OCI-LY7 (cell line): ENCODE measurements at regions not wholly inside any gene's neighbourhood (a gene's known extent, or its start where the extent isn't known, plus 50 kb on each side); places are given as distances from the start of the nearest gene placed in this dataset.

Experiments
- BruUV-seq: library from RNA; stranded (reverse); fragments of 400-500 nt; replicated peaks from 2 replicates; lab custom pipeline; 2021; lab: Mats Ljungman, UMichigan
- CTCF ChIA-PET: fragments of 300-600 bp; sonication (Branson Sonifier 250); formaldehyde crosslinking; loops from one replicate; lab custom pipeline; 2022; ENCODE audit warnings: antibody characterized with exemption; ENCODE audit not compliant: unreplicated experiment; lab: Charles Lee
- POLR2A ChIA-PET: fragments of 300-600 bp; sonication (Branson Sonifier 250); formaldehyde crosslinking; loops from one replicate; lab custom pipeline; 2022; ENCODE audit warnings: antibody characterized with exemption; lab: Charles Lee
- DNase-seq: peaks from one replicate; pipeline ENCODE4 v3.0.0-alpha.2; 2015; ENCODE audit warnings: low spot score
- H2AFZ ChIP-seq: fragments of 200-600 bp; sonication (generic), shearing (Covaris generic); 2 replicates; pipeline ENCODE4 v1.6.1; 2014; ENCODE audit warnings: mild to moderate bottlenecking, antibody characterized with exemption, low read length, moderate library complexity
- H3K27ac ChIP-seq: fragments of 200-600 bp; sonication (generic); 2 replicates; pipeline ENCODE4 v1.5.1; 2014; ENCODE audit warnings: mixed run types, low read depth, mild to moderate bottlenecking, moderate library complexity, low read length, inconsistent platforms; ENCODE audit not compliant: poor library complexity, severe bottlenecking
- H3K36me3 ChIP-seq: fragments of 200-600 bp; sonication (generic); 2 replicates; pipeline ENCODE4 v1.6.1; 2014; ENCODE audit warnings: mild to moderate bottlenecking, antibody characterized with exemption, low read length, moderate library complexity, mixed read lengths; ENCODE audit not compliant: insufficient read depth
- H3K4me1 ChIP-seq: fragments of 200-600 bp; sonication (generic); 2 replicates; pipeline ENCODE4 v1.5.1; 2014; ENCODE audit warnings: mild to moderate bottlenecking, low read length; ENCODE audit not compliant: insufficient read depth, poor library complexity, severe bottlenecking
- H3K4me2 ChIP-seq: fragments of 200-600 bp; sonication (generic); 2 replicates; pipeline ENCODE4 v1.6.1; 2014; ENCODE audit warnings: mild to moderate bottlenecking, low read length
- H3K4me3 ChIP-seq: fragments of 200-600 bp; sonication (generic); 2 replicates; pipeline ENCODE4 v1.5.1; 2014; ENCODE audit warnings: mild to moderate bottlenecking, low read depth, low read length; ENCODE audit not compliant: poor library complexity, severe bottlenecking
- H3K79me2 ChIP-seq: fragments of 200-600 bp; sonication (generic); 2 replicates; pipeline ENCODE4 v1.6.1; 2016; ENCODE audit warnings: low read depth, mild to moderate bottlenecking, low read length, moderate library complexity, mixed read lengths; ENCODE audit not compliant: insufficient read depth
- H3K9me2 ChIP-seq: fragments of 200-600 bp; sonication (generic); 2 replicates; pipeline ENCODE4 v1.6.1; 2016; ENCODE audit warnings: mild to moderate bottlenecking, low read length, mixed read lengths; ENCODE audit not compliant: insufficient read depth
- H3K9me3 ChIP-seq: fragments of 200-600 bp; sonication (generic); 2 replicates; pipeline ENCODE4 v1.6.1; 2014; ENCODE audit warnings: mild to moderate bottlenecking, mixed run types, low read length, mixed read lengths
- H4K20me1 ChIP-seq: fragments of 200-600 bp; sonication (generic); 2 replicates; pipeline ENCODE4 v1.6.1; 2014; ENCODE audit warnings: mild to moderate bottlenecking, antibody characterized with exemption, low read length, moderate library complexity, mixed read lengths; ENCODE audit not compliant: insufficient read depth
- EZH2phosphoT487 ChIP-seq: fragments of 200-600 bp; sonication (generic); IDR thresholded peaks from 2 replicates; pipeline ENCODE4 v1.6.1; 2018; ENCODE audit warnings: low read depth, borderline replicate concordance, mild to moderate bottlenecking, mixed run types, antibody characterized with exemption, low read length, moderate library complexity, mixed read lengths
- intact Hi-C: fragments of 100-400 bp; cut with micrococcal nuclease; formaldehyde crosslinking; loops from one replicate; pipeline ENCODE4 v1.10.0; 2022; ENCODE audit not compliant: unreplicated experiment
- TF ChIP-seq, protein P1 (sequence below): fragments of 200-600 bp; sonication (generic); conservative IDR thresholded peaks from 2 replicates; pipeline ENCODE4 v1.5.1; 2014; ENCODE audit warnings: mild to moderate bottlenecking, antibody characterized with exemption, low read length, moderate library complexity, mixed read lengths

DNA sequence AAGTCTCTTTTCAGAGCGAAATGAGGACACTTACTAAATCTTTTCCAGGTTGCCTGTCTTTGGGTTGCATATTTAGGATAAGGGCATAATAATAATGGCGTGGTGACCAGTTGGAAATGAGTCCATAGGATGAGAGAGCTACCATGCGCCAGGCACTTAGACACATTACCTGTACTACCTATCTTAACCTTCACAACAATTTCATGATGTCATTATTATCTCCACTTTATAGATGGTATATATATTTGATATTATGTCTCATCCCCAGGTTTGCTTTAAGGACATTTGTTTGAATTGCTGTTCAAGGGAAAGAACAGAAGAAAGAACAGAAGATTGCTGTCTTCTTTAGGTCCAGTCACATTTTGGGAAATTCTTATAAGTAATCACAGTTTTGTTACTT lies 182.0 kb upstream of the STARD13 start:
- Histone ChIP-seq H4K20me1 (no peaks in the 10 kb centered on the region), H2AFZ (no peak overlapping the region), H3K79me2 (no peaks in the 10 kb centered on the region), H3K4me2 (no peak overlapping the region), H3K36me3 (no peaks in the 10 kb centered on the region), H3K4me3 (no peak overlapping the region), H3K9me2 (no peaks in the 10 kb centered on the region), H3K4me1 (no peaks in the 10 kb centered on the region), H3K9me3 (no peaks in the 10 kb centered on the region), H3K27ac (no peak overlapping the region)
- ChIA-PET POLR2A (no interaction called here), CTCF (no interaction called here)
- TF ChIP-seq EZH2phosphoT487 = no peak
- TF ChIP-seq, protein P1, sequence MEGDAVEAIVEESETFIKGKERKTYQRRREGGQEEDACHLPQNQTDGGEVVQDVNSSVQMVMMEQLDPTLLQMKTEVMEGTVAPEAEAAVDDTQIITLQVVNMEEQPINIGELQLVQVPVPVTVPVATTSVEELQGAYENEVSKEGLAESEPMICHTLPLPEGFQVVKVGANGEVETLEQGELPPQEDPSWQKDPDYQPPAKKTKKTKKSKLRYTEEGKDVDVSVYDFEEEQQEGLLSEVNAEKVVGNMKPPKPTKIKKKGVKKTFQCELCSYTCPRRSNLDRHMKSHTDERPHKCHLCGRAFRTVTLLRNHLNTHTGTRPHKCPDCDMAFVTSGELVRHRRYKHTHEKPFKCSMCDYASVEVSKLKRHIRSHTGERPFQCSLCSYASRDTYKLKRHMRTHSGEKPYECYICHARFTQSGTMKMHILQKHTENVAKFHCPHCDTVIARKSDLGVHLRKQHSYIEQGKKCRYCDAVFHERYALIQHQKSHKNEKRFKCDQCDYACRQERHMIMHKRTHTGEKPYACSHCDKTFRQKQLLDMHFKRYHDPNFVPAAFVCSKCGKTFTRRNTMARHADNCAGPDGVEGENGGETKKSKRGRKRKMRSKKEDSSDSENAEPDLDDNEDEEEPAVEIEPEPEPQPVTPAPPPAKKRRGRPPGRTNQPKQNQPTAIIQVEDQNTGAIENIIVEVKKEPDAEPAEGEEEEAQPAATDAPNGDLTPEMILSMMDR = no peak
- DNase-seq = no peak
- intact Hi-C loops = no loop called here
- BruUV-seq = no TSS peak

DNA sequence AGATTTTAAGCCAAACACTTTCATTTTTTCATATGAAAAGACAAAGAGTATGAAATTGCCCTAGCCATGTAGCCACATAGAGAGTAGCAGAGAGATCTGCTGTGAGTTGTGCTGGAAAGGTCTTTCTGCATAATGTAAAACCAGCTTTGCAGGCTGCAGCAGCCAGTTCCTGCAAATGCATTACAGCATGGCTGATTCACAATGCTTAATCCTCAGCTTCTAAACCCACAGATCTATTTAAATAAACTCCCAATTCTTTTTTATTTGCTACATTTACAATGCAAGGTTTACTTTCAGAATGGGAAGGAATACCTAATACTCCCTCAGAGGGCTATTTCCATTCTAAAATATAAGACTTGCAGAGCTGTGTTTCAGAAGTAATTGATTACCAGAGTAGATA lies 185.6 kb upstream of the STARD13 start:
- BruUV-seq = no TSS peak
- CTCF ChIA-PET = no interaction called here

DNA sequence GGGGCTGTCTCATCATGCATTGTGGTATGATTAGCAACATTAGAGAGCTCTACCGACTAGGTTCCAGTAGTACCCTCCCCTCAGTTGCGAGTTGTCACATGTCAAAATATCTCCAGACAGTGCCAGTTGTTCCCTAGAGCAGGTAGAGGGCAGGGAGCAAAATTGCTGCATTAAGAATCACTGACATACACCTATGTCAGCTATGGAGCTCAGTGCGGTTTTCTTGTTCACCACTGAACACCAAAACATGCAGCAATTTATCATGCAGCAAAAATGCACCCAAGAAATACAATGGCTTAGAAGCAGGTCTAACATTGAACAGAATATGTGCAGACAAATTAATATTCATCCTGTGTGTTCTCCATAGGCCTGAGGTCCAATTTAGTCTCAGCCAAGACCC lies 186.9 kb upstream of the STARD13 start:
- Histone ChIP-seq H3K79me2 (no peaks in the 10 kb centered on the region), H3K9me3 (no peaks in the 10 kb centered on the region), H3K4me1 (no peaks in the 10 kb centered on the region), H4K20me1 (no peaks in the 10 kb centered on the region), H3K9me2 (no peaks in the 10 kb centered on the region), H2AFZ (no peak overlapping the region), H3K27ac (no peak overlapping the region), H3K4me2 (no peak overlapping the region), H3K36me3 (no peaks in the 10 kb centered on the region), H3K4me3 (no peak overlapping the region)
- ChIA-PET POLR2A (no interaction called here), CTCF (no interaction called here)
- no TSS peak for BruUV-seq
- intact Hi-C loops = no loop called here
- TF ChIP-seq EZH2phosphoT487 = no peak
- TF ChIP-seq, protein P1 = no peak
- no peak for DNase-seq

More for the DNA sequence above, 185.6 kb upstream of the STARD13 start:
- no peak for DNase-seq
- Histone ChIP-seq H3K9me3 (no peaks in the 10 kb centered on the region), H3K36me3 (no peaks in the 10 kb centered on the region), H3K4me1 (no peaks in the 10 kb centered on the region), H4K20me1 (no peaks in the 10 kb centered on the region), H3K4me2 (no peak overlapping the region), H3K79me2 (no peaks in the 10 kb centered on the region), H3K9me2 (no peaks in the 10 kb centered on the region), H3K27ac (no peak overlapping the region), H2AFZ (no peak overlapping the region), H3K4me3 (no peak overlapping the region)
- no peak for TF ChIP-seq EZH2phosphoT487
- TF ChIP-seq, protein P1 = no peak
- intact Hi-C loops = no loop called here
- POLR2A ChIA-PET = interaction anchor here (0.7 kb wide), 2 partner anchors 169 to 281 kb away, joined by 3 to 5 read pairs; no protein-coding TSS in a partner anchor
